ENCODE measurements at regions not wholly inside any gene's neighbourhood (a gene's known extent, or its start where the extent isn't known, plus 50 kb on each side); places are given as distances from the start of the nearest gene placed in this dataset.

GRCh38 chr22:47583959-47584562, 821.6 kb downstream of the TBC1D22A start:
- FAIRE-seq (no peak), DNase-seq (ENCODE audit: insufficient read length, low spot score) (no peak)
- TF ChIP-seq, protein P1, sequence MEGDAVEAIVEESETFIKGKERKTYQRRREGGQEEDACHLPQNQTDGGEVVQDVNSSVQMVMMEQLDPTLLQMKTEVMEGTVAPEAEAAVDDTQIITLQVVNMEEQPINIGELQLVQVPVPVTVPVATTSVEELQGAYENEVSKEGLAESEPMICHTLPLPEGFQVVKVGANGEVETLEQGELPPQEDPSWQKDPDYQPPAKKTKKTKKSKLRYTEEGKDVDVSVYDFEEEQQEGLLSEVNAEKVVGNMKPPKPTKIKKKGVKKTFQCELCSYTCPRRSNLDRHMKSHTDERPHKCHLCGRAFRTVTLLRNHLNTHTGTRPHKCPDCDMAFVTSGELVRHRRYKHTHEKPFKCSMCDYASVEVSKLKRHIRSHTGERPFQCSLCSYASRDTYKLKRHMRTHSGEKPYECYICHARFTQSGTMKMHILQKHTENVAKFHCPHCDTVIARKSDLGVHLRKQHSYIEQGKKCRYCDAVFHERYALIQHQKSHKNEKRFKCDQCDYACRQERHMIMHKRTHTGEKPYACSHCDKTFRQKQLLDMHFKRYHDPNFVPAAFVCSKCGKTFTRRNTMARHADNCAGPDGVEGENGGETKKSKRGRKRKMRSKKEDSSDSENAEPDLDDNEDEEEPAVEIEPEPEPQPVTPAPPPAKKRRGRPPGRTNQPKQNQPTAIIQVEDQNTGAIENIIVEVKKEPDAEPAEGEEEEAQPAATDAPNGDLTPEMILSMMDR (IDR thresholded peaks at IDR 0.05; ENCODE audit: insufficient read depth, missing control alignments), result no peak

GRCh38 chr22:47582067-47582466, 819.6 kb downstream of the TBC1D22A start:
- TF ChIP-seq, protein P1 (IDR thresholded peaks at IDR 0.05; ENCODE audit: insufficient read depth, missing control alignments), result no peak
- DNase-seq (ENCODE audit: insufficient read length, low spot score) (no peak), FAIRE-seq (no peak)

DNA sequence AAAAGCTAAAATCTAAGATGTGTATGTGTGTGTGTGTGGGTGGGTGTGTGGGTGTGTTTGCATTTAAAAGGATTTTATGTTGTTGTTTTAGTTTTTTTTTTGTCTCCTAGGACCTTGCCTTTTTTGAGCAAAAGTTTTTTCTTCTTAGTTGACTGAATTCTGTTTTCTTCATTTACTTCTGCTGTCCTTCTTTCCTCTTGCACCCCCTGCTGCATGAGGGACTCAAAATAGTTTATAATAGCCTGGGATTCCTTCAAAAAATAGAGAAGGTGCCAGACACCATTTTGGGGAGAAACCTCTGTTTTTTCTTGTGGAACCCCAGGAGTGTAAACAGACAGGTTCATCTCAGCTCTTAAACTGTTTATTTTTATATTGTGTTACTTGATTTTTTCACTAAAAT, 817.7 kb downstream of the TBC1D22A start:
- TF ChIP-seq, protein P1 (IDR thresholded peaks at IDR 0.05; ENCODE audit: insufficient read depth, missing control alignments), result no peak
- FAIRE-seq (no peak), DNase-seq (ENCODE audit: insufficient read length, low spot score) (no peak)

GRCh38 chr22:47576908-47577307, 814.5 kb downstream of the TBC1D22A start:
- no peak for DNase-seq (ENCODE audit: insufficient read length, low spot score)
- FAIRE-seq, result no peak

DNA sequence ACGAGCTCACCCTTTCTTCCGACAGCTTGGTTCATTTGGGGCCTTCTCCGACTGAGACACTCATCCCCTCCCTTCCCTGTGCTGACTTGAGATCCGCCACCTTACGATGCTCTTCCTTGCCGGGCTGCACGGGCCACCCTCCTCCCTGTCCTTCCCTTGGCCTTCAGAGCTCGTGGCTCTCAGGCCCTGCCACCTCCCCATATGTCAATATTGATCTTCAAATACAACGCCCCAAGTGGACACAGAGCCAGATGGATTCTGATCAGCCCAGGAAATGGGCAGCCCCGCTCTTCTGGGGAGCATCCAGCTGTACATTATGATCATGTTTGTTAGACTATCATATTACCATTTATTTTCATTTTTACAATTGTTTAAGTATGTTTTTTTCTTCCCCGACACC, 812.8 kb downstream of the TBC1D22A start:
- FAIRE-seq, result no peak
- TF ChIP-seq, protein P1 (IDR thresholded peaks at IDR 0.05; ENCODE audit: insufficient read depth, missing control alignments), result no peak
- no peak for DNase-seq (ENCODE audit: insufficient read length, low spot score)

More at GRCh38 chr22:47576908-47577307, 814.5 kb downstream of the TBC1D22A start:
- TF ChIP-seq, protein P1 (IDR thresholded peaks at IDR 0.05; ENCODE audit: insufficient read depth, missing control alignments), result no peak

- TF ChIP-seq, protein P1 (IDR thresholded peaks at IDR 0.05; ENCODE audit: insufficient read depth, missing control alignments), result no peak
- FAIRE-seq (no peak), DNase-seq (ENCODE audit: insufficient read length, low spot score) (no peak)
Measured at GRCh38 chr22:47574556-47574955, 812.1 kb downstream of the TBC1D22A start.

DNA sequence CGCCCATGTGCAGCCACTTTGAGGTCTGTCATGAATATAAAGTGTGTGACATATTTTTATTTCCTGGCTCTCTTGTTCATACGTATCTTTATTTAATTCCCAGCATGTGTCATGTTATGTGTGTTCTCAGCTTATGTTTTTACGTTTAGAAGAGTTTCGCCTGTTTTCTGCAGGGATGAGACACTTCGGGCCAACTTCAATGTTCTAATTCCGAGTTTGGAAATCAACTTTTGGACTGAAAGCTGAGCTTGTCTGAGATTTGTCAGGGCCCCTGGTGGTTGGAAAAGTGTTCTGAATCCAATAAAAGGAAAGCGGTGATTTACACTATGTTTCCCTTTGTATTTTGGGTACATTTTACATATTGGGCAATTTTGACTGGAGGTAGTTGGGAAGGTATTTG, 810.7 kb downstream of the TBC1D22A start:
- TF ChIP-seq, protein P1 (IDR thresholded peaks at IDR 0.05; ENCODE audit: insufficient read depth, missing control alignments), result no peak
- FAIRE-seq (no peak), DNase-seq (ENCODE audit: insufficient read length, low spot score) (no peak)

Data from D721Med (cell line).